Muscle of arm (tissue), 1 donor: ENCODE measurements at regions not wholly inside any gene's neighbourhood (a gene's known extent, or its start where the extent isn't known, plus 50 kb on each side); places are given as distances from the start of the nearest gene placed in this dataset.

Source experiments
- DNase-seq: peaks from one replicate; pipeline ENCODE4 v3.0.0-alpha.2; 2013

- DNase-seq = no peak
Observed at GRCh38 chr9:134967547-134967930, 49.8 kb upstream of the FCN1 start.

- DNase-seq = peak; percentile 53
Observed at GRCh38 chr9:134968011-134968822, 50.5 kb upstream of the FCN1 start.

- no peak for DNase-seq
Observed at GRCh38 chr9:134968823-134969090, 51.0 kb upstream of the FCN1 start.

GRCh38 chr9:134969156-134970045 is 51.7 kb upstream of the FCN1 start:
- DNase-seq = no peak

- no peak for DNase-seq
Observed at GRCh38 chr9:134970198-134970597, 52.5 kb upstream of the FCN1 start.

GRCh38 chr9:134970719-134971118 is 53.0 kb upstream of the FCN1 start:
- DNase-seq = no peak

GRCh38 chr9:134971196-134971595 is 53.5 kb upstream of the FCN1 start:
- no peak for DNase-seq

- no peak for DNase-seq
Observed at GRCh38 chr9:134971696-134972095, 54.0 kb upstream of the FCN1 start.

- no peak for DNase-seq
Observed at GRCh38 chr9:134972140-134972539, 54.4 kb upstream of the FCN1 start.

- DNase-seq = no peak
Observed at GRCh38 chr9:134975253-134975652, 57.5 kb upstream of the FCN1 start.

- DNase-seq = no peak
Observed at GRCh38 chr9:134976403-134976802, 58.7 kb upstream of the FCN1 start.

GRCh38 chr9:134978272-134978671 is 60.6 kb upstream of the FCN1 start:
- DNase-seq = no peak

GRCh38 chr9:134980516-134980915 is 62.8 kb upstream of the FCN1 start:
- no peak for DNase-seq

- no peak for DNase-seq
Observed at GRCh38 chr9:134980991-134981390, 63.3 kb upstream of the FCN1 start.

GRCh38 chr9:134981829-134982228 is 64.1 kb upstream of the FCN1 start:
- DNase-seq = no peak

GRCh38 chr9:134982311-134982710 is 64.6 kb upstream of the FCN1 start:
- no peak for DNase-seq

- DNase-seq = no peak
Observed at GRCh38 chr9:134983074-134983473, 65.4 kb upstream of the FCN1 start.

GRCh38 chr9:134983506-134984371 is 66.0 kb upstream of the FCN1 start:
- DNase-seq = no peak

- DNase-seq = no peak
Observed at GRCh38 chr9:134984372-134985265, 66.9 kb upstream of the FCN1 start.

- DNase-seq = no peak
Observed at GRCh38 chr9:134985451-134985850, 67.7 kb upstream of the FCN1 start.

- no peak for DNase-seq
Observed at GRCh38 chr9:134986957-134987356, 69.2 kb upstream of the FCN1 start.
